HG02938 (cell line): ENCODE measurements at regions not wholly inside any gene's neighbourhood (a gene's known extent, or its start where the extent isn't known, plus 50 kb on each side); places are given as distances from the start of the nearest gene placed in this dataset.

Experiments
- ATAC-seq: cut with Tn5 transposase; IDR thresholded peaks from one replicate; pipeline ENCODE4 v1.9.1; 2021; ENCODE audit warnings: mild to moderate bottlenecking, moderate library complexity; ENCODE audit not compliant: unreplicated experiment

- ATAC-seq: no peak
Measured at GRCh38 chr10:21327289-21327993, 198.0 kb downstream of the SKIDA1 start.

- no peak for ATAC-seq
Measured at GRCh38 chr10:21326594-21327288, 198.7 kb downstream of the SKIDA1 start.

- ATAC-seq: no peak
Measured at GRCh38 chr10:21318540-21319167, 206.8 kb downstream of the SKIDA1 start.

GRCh38 chr10:21317902-21318301, 207.6 kb downstream of the SKIDA1 start:
- no peak for ATAC-seq

- no peak for ATAC-seq
Measured at GRCh38 chr10:21315645-21316220, 209.7 kb downstream of the SKIDA1 start.

GRCh38 chr10:21314906-21315644, 210.4 kb downstream of the SKIDA1 start:
- ATAC-seq: no peak

- ATAC-seq: no peak
Measured at GRCh38 chr10:21314111-21314626, 211.3 kb downstream of the SKIDA1 start.

- ATAC-seq: no peak
Measured at GRCh38 chr10:21313691-21314090, 211.8 kb downstream of the SKIDA1 start.

- ATAC-seq: no peak
Measured at GRCh38 chr10:21311426-21311825, 214.1 kb downstream of the SKIDA1 start.

GRCh38 chr10:21309427-21309826, 216.1 kb downstream of the SKIDA1 start:
- no peak for ATAC-seq

GRCh38 chr10:21308946-21309345, 216.5 kb downstream of the SKIDA1 start:
- no peak for ATAC-seq

GRCh38 chr10:21308018-21308417, 217.5 kb downstream of the SKIDA1 start:
- ATAC-seq: no peak

GRCh38 chr10:21304608-21305007, 220.9 kb downstream of the SKIDA1 start:
- no peak for ATAC-seq

- no peak for ATAC-seq
Measured at GRCh38 chr10:21304198-21304597, 221.3 kb downstream of the SKIDA1 start.

- ATAC-seq: no peak
Measured at GRCh38 chr10:21300551-21300950, 224.9 kb downstream of the SKIDA1 start.

- ATAC-seq: no peak
Measured at GRCh38 chr10:21299330-21299729, 226.2 kb downstream of the SKIDA1 start.

- ATAC-seq: no peak
Measured at GRCh38 chr10:21298701-21299100, 226.8 kb downstream of the SKIDA1 start.

- ATAC-seq: no peak
Measured at GRCh38 chr10:21297603-21298383, 227.7 kb downstream of the SKIDA1 start.

GRCh38 chr10:21296575-21297355, 228.7 kb downstream of the SKIDA1 start:
- ATAC-seq: no peak
